Activated CD8-positive, alpha-beta memory T cell treated with anti-CD3 and anti-CD28 coated beads for 36 hours (primary cell): ENCODE measurements at regions not wholly inside any gene's neighbourhood (a gene's known extent, or its start where the extent isn't known, plus 50 kb on each side); places are given as distances from the start of the nearest gene placed in this dataset.

Source experiments
- CTCF ChIA-PET: fragments of 350-600 bp; sonication (Branson Sonifier 250); formaldehyde crosslinking; loops from one replicate; lab custom pipeline; 2021; ENCODE audit warnings: antibody characterized with exemption; lab: Charles Lee
- POLR2A ChIA-PET: fragments of 350-600 bp; sonication (Branson Sonifier 250); formaldehyde crosslinking; loops from one replicate; lab custom pipeline; 2021; ENCODE audit warnings: antibody characterized with exemption; lab: Charles Lee

DNA sequence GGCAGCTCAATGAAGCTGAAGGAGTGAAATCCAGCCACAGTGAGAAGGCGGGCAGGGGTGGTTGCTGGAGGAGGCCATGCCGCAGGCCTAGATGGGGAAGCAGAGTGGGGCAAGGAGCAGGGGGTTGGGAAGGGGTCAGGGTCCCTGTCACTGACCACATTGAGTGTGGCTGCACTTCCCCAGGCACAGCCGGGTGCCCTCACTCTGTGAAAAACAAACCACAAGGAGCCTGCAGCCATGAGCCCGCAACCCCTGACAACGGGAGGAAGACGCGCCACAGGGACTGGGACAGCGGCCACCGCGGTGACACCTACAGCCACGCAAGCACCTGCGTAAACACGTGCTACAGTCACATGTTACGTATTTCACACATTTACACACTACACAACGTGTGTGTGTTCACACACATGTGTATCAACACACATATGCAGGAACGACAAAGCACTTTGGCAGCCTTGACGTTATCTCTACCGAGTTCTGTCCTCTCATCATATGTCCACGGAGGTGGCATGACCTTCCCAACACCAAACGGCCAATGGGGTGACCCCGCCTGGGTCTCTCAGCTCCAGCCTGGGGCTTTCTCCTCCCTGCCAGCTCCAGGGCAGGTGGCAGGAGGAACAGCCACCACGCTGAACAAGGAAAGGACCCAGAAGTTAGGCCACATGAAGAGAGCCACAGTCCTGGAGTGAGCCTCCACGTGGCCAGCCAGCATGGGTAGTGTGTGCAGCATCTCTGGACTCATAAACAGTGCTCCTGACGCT is 137.6 kb upstream of the RPS6KA2 start:
- POLR2A ChIA-PET, result interaction anchor here (0.6 kb wide), 1 partner anchor 229 kb away, joined by 3 read pairs; no protein-coding TSS in a partner anchor
- CTCF ChIA-PET, result interaction anchor here (1.1 kb wide), 1 partner anchor 10 kb away, joined by 4 read pairs; no protein-coding TSS in a partner anchor

DNA sequence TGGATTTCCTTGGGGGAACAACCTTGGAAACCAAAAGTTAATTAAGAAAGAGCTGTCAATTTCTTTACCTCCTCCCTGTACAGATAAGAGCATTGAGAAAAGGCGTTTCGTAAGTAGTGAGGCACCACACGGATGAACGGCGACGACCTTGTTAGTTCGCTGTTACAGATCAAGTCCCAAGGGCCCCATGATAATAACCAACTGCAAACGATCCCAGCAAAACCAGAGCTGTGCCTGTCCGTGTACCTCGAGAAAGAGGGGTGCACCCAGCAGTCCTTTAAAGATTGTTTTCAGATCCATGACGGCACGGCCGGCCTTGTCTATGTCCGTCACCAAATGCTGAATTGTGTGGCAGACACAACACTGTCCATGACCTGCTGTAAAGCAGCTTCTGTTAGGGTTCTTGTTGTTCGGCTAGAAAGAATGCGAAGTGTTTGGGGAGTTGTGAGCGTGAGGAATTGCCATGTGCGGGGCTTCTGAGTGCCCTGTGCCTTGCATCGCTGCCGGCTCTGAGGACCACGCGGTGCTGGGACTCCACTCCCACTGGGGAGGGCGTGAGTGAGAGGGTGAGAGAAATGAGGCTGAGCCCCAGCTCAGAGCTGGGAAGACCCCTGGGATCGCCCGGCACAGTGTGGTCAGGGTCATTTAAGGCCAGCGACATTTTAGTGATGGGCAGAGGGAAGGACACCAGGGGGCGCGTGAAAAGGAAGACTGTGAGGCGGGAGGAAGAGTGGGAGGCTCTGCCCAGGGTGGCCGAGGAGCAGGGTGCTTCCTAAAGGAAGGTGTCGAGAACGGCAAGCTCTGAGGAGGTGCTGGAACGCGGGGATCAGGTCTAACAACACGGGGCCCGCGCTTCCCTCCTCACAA is 136.8 kb upstream of the RPS6KA2 start:
- POLR2A ChIA-PET, result interaction anchor here (0.6 kb wide), 1 partner anchor 228 kb away, joined by 3 read pairs; no protein-coding TSS in a partner anchor
- CTCF ChIA-PET, result no interaction called here

DNA sequence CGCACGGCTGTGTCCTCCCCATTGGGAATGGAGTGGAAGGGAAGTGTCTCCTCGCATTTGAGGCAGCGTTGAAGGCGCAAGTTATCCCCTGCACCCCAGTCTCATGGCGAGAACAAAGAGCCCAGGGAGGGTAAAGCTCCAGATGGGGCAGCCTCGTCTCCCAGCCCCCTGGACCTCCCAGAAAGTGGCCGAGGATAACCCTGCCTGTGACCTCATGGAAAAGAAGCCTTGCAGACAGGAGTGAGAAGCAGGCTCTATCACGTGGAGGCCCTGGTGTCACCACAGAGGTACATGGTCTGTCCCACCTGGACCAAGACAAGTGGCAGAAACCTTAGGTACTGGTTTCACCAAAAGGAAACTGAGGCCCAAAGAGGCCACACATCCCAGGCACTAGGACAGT is 134.8 kb upstream of the RPS6KA2 start:
- CTCF ChIA-PET, result no interaction called here
- POLR2A ChIA-PET, result no interaction called here

DNA sequence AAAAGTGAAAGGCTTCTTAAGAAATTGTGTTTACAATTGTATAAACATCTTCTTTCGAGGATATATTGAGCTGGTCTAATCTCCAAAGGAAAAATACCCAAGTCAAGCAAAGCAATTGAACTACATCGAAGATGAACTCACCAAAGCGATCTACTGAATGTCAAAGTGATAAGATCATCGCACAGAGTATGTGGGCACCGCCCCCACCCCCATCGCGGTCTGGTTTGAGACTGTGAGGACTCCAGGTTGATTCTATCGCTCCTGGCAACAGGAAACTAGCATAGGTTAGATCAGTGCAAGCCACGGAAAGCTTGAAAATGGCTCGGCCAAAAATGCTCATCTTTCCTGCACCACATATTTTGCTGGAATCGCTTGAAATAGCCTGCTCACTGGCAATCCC is 133.2 kb upstream of the RPS6KA2 start:
- POLR2A ChIA-PET, result no interaction called here
- CTCF ChIA-PET, result no interaction called here

DNA sequence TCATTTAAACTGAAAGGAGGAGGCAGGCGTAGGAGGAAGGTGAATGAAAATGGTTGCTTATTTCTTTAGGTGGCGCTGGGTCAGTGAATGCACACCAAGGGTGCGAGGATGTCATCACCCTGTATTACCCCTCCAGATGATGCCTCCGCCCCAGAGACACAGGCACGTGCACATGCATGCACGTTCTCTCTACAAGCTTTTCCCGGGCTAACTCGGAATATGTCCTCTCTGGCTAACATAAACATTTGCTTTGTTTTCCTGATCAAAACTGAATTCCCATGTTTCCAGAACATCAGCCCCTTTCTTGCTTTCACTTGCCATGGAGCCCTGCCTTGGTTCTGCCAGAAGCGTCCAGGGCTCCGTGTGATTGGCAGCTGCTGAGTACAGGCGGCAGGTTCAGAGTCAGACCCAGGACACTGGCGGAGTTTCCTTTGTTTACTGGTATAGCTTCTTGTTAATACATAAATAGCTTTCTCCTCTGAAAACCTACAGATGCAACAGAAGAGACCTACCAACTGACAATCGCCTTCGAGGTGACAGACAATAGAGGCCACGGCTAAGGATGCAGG is 131.2 kb upstream of the RPS6KA2 start:
- ChIA-PET POLR2A (no interaction called here), CTCF (no interaction called here)

DNA sequence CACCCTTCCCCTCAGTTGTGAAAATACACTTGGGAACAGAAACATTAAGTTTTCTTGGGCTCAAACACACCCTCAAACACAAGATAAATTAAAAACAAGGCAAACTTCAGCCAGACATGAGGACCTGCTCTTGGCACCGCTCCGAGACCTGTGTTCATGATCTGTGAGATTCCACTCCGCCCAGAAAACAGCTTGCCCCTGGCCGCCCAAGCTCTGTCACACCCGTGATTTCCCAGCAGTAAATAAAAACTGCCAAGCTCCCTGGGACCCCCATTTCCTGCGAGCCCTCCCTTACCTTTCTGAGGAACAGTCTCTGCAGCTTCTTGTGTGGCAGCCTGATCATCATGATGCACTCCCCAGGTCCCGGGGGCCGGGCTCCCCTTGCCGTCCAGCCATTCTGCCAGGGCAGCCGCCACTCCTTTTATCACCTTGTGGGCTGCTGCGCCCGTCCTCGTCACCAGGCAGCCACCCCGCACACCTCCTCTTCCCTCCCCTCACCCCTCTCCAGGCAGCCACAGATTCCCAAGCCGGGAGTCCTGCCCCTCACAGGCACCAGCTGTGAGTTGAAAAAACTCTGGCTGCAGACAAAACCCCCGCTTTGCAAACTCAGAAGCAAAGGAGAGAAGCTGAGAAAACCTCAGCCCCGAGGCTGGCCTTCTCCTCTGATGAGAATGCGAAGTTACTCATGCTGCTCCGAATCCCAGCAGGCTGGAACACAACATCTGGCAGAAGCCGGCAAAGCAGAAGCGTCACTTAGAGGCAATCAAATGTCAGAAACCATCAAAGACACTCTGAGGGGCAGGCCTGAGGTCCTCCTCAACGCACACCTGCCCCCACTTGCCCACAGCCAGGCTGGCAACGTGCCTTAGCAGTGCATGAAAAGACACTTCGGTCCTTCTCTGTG is 130.4 kb upstream of the RPS6KA2 start:
- ChIA-PET CTCF (no interaction called here), POLR2A (no interaction called here)

DNA sequence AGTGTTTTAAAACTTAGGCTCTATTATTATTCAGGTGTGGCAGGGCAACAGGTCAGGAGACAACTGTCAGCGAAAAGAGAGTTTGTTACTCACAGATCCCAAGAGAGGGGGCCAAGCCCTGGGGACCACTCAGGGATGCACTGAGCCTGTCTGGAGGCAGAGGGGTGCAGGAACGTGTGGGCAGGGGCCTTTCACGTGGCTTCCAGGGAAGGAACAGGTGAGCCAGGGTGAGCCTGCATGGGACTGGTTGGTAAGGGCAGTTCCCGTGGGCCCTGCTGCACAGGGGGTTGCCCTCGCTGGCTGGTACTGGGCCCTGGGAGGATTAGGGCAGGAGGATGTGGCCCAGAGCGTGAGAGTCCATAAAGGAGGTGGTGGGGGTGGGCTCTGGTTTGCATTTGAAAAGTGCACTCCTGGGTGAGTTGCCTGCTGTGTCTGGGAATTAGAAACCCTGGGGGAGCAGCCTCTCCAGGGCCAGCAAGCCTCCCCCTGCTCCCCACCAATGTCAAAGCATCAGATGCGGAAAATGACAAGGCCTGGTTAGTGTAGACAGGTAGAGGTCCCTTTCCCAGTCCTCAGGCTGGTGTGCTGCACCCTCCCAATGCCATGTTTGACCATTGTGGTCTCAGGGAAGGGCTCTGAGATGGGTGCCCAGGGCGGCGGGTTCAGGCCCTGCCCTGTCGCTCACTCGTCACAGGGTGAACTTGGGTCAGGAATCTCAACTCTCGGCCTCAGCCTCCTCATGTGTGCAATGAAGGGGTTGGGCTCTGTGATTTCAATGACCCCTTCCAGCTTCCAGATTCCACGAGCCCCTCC is 127.4 kb upstream of the RPS6KA2 start:
- ChIA-PET CTCF (interaction anchor here (1.2 kb wide), 1 partner anchor 20 kb away, joined by 3 read pairs; no protein-coding TSS in a partner anchor), POLR2A (no interaction called here)

DNA sequence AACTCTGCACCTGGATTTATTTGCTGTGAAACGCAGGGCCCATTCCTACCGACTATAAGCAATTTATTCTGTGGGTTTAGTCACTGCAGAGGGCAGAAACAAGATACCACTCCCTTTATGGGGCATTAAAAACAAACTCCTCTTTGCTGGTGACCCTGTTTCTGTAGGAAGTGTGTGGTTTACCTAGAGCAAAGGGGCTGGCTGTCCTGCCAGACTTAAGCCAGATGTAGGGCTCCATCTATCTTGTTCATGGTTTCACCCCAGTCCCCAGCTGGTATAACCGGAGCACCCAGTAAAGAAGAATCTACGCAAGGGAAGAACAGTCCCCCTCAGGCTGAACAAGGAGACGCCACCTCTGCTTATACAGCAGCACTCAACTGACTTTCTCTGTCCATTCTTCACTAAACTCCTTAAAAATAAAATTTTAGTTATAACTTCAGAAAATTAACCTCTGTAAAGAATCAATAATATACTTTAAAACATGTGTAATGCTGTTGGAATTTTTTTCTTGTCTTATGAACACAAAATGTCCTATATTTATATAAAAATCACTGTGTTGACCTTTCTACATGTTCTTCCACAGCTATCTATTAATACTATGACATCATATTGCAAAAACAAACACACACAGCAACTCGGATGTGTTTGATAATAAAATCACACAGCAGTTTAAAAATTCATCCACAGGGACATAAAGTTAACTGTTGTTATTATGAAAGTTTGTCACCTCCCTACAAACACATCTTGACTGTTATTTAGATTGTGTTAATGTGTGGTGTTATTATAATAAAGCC is 126.1 kb upstream of the RPS6KA2 start:
- POLR2A ChIA-PET, result no interaction called here
- CTCF ChIA-PET, result no interaction called here

DNA sequence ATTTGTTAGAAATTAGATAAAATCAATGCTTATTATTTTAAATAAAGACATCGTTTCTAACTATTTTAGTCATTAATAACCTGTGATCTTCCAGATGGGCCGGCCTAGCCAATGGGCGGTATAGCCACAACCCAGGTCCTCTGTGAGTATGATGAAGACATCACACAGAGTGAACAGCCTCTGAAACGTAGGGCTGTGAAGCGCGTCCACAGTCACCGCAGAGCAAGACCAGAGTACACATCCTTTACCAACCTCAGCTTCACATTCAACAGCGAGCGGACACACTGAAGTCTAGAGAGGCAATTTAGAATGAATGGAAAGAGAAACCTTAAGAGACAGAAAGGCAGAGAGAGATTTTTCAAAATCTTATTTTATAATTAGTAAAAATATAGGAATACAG is 125.0 kb upstream of the RPS6KA2 start:
- POLR2A ChIA-PET, result no interaction called here
- CTCF ChIA-PET, result interaction anchor here (0.6 kb wide), 1 partner anchor 487 kb away, joined by 3 read pairs; no protein-coding TSS in a partner anchor

DNA sequence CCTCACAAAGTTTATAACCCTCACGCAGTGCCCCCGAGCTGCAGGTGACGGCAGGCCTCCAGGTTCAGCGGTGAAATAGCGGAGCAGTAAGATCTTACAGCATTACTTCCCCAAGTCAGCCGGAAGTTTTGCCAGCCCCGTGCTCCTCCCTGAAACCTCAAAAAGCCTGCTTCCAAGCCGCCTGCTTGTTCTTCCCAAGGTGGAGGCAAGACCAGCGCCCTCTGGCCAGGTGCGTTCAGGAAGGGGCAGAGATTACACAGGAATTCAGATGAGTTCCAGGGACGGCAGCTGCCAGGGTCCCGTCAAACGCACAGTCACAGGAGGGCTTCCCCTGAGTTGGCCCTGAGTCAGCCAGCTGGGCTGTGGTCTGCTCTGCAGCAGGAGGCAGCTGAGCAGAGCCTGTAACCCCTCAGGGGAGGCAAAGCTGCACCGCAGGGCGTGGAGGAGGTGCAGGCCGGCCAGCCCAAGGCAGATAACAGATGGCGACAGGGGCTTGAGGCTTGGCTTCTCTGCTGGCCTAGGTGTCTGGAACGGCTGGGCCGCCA is 124.1 kb upstream of the RPS6KA2 start:
- ChIA-PET CTCF (interaction anchor here (0.6 kb wide), 1 partner anchor 488 kb away, joined by 3 read pairs; no protein-coding TSS in a partner anchor), POLR2A (no interaction called here)

DNA sequence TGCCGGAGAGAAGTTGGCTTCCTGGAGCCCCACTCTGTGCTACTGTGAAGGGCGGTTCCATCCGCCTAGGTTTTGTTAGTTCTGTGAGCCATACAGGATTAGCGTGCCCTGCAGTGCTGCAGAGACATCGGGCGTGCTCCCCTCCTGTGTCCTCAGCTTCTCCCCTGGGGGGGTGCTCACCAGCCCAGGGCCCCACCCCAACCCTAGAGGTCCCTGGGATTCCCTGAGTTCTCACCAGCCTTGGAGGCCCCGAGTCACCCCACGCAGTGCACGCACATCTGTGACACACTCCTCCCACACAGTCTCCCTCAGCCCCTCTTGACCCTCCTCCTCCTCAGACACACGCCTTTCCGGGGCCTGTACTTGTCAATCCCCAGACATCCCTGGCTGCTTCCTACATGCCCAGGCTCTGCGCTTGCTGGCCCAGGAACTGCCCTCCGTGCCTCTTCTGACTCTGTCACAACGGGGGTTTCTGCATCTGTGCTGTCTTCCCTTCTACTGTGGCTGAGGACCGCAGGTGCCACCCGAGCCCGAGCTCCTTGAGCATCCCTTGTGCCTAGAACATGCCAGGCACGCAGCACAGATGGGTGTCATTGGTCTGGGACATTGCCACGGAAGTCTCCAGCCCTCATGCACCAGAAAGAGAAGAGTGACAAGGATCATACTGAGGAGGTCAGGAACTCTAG is 123.2 kb upstream of the RPS6KA2 start:
- ChIA-PET CTCF (no interaction called here), POLR2A (no interaction called here)

DNA sequence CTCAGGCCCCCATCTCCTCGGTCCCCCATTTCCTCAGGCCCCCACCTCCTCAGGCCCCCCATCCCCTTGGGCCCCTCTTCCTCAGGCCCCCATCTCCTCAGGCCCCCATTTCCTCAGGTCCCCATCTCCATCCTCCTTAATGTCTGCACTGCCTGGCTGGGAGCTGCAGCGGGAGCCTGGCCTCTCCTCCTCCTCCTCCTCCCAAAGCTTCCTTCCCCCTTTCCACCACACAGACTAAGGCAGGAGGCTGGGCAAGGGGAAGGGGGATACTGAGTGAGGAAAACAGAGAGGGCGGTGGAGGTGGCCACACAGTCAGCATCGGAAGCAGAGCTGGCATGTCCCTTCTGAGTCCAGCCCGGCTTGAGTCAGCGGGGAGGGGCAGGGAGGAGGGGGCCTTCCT is 122.6 kb upstream of the RPS6KA2 start:
- CTCF ChIA-PET, result no interaction called here
- POLR2A ChIA-PET, result no interaction called here

DNA sequence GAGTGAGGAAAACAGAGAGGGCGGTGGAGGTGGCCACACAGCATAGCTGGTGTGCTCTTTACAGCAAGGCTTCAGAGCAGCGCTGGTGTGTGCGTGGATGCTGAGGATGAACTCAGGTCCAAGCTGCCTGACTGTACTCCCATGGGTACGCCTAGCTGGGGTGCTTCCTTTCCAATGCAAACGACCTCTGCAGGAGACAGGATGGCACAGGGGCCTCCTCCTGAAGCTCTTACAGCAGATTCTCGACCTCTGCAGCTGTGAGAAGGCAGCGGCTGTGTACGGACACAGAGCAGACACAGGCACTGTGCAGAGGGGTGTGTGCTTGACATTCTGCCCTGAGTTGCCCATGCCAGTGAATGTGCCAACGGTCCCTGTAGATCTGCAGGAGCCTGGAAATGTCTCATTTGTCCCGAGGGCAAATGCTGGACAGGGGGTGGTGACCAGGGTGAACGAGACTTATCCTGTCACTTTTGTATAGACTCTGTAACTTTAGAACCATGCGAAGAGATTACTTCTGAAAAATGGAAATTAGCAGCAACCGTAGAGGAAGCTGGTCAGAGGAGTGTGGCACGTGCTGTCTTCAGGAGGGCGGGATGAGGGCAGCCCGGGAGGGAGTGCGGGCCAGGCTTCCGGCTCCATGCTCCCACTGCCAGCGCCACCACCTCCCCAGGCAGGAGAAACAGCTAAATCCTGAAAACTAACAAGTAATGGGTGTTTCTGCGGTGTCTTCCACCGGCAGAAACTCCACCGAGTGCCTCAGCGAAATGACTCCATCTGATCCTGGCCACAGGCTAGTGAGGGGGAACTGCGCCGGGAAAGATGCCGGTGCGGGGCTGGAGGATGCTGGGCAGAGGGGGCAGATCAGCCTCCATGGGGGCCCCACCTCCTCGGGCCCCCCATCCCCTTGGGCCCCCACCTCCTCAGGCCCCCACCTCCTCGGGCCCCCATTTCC is 120.9 kb upstream of the RPS6KA2 start:
- ChIA-PET POLR2A (no interaction called here), CTCF (no interaction called here)

DNA sequence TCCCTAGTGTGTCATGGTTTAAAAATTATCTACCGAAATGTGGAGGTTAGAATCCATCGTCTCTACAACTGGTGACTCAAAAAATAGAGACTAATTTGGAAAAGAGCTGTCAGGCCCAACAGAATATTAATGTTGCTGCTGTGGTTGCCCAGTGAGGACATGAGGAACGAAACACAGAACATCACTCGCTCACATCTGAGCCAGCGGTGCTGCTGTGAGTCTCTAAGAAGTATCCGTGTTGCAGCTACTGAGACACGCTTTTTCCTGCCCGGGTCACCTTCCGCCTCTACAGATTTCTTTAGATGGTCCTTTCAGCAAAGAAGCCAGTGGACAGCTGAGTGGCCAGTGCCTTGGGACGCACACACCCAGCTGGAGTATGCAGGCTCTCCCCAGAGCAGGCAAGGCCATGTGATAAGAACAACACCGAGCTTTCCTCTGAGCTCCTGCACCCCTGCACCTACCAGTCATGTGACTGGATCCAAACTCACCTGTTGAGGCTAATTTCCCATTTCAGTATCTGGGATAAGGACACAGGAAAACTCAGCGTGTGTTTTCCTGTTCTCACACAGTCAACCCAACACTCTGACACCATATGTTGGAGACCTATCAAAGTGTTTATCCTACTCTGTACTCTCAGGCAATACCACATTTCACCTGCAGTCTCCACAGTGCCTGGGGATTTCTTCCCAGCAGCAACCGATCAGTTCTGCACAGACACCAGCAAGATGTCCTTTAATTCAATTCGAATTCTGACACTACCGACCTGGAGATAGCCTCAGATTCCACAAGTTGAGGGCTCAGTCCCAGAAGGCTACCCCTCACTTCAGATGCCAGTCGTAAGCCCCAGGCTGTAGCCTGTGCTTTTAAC is 119.0 kb upstream of the RPS6KA2 start:
- CTCF ChIA-PET, result no interaction called here
- POLR2A ChIA-PET, result no interaction called here
